ENCODE measurements at regions not wholly inside any gene's neighbourhood (a gene's known extent, or its start where the extent isn't known, plus 50 kb on each side); places are given as distances from the start of the nearest gene placed in this dataset.

- no peak overlapping the region for H3K27ac Mint-ChIP-seq
- no peaks in the 10 kb centered on the region for H3K4me1 Mint-ChIP-seq
- H3K36me3 ChIP-seq (ENCODE audit: control insufficient read depth, insufficient read depth, low read length) = no peaks in the 10 kb centered on the region
- WGBS (ENCODE audit: insufficient coverage) = 92% methylated on average over 2 of the region's 4 CpGs
- DNase-seq (no peak), ATAC-seq (no peak)
- H3K36me3 Mint-ChIP-seq = no peaks in the 10 kb centered on the region
- no peaks in the 10 kb centered on the region for H3K27me3 ChIP-seq (ENCODE audit: control insufficient read depth, insufficient read depth, low read length)
- H3K4me3 ChIP-seq (ENCODE audit: low read length) = no peak overlapping the region
- TF ChIP-seq, protein P1, sequence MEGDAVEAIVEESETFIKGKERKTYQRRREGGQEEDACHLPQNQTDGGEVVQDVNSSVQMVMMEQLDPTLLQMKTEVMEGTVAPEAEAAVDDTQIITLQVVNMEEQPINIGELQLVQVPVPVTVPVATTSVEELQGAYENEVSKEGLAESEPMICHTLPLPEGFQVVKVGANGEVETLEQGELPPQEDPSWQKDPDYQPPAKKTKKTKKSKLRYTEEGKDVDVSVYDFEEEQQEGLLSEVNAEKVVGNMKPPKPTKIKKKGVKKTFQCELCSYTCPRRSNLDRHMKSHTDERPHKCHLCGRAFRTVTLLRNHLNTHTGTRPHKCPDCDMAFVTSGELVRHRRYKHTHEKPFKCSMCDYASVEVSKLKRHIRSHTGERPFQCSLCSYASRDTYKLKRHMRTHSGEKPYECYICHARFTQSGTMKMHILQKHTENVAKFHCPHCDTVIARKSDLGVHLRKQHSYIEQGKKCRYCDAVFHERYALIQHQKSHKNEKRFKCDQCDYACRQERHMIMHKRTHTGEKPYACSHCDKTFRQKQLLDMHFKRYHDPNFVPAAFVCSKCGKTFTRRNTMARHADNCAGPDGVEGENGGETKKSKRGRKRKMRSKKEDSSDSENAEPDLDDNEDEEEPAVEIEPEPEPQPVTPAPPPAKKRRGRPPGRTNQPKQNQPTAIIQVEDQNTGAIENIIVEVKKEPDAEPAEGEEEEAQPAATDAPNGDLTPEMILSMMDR (IDR thresholded peaks at IDR 0.05) = no peak
- peaks cover 11 to 17% of the 10 kb centered on the region in 2 donors for H3K27me3 Mint-ChIP-seq (ENCODE audit: low read depth in 2 of 2)
- no peak overlapping the region for H3K4me3 Mint-ChIP-seq
- intact Hi-C loops (cut with micrococcal nuclease) = no loop called here
- H3K27ac ChIP-seq (ENCODE audit: low read length) = no peak overlapping the region
- H3K9me3 ChIP-seq (ENCODE audit: control insufficient read depth, insufficient read depth, low read length) = no peaks in the 10 kb centered on the region
- H3K9me3 Mint-ChIP-seq = no peaks in the 10 kb centered on the region
- H3K4me1 ChIP-seq (ENCODE audit: control insufficient read depth, insufficient read depth, low read length) = no peaks in the 10 kb centered on the region
Observed at GRCh38 chr2:207390302-207391095, 139.3 kb upstream of the CREB1 start.

DNA sequence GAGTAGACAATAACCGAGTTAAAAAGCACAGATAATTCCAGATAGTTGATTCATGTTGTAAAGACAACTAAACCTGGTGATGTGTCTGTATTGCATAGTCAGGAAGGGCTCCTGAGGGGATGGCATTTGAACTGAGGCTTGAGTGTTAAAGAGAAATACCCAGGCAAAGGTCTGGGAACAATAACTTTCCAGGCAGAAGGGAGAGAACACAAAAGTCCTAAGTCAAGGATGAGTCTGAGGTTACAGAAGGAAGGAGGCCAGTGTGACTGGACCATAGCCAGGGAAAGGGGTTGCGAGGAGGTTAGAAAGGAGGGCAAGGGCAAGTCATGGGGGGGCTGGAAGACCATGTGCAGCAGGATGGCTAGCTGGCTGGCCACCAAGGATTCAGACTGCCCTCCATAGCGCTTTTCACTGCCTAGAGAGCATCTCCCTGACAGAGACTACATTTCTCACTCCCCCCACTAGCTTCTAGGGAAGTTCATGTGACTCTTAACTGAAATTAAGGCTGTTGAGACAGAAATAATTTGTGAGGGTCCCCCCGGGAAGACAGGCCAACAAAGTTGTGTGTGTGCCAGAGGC lies 135.5 kb upstream of the CREB1 start:
- WGBS (ENCODE audit: insufficient coverage) = 94% methylated on average over 3 of the region's 4 CpGs
- H3K4me3 ChIP-seq (ENCODE audit: low read length) = no peak overlapping the region
- TF ChIP-seq, protein P1 (IDR thresholded peaks at IDR 0.05) = no peak
- no peaks in the 10 kb centered on the region for H3K4me1 ChIP-seq (ENCODE audit: control insufficient read depth, insufficient read depth, low read length)
- Mint-ChIP-seq H3K36me3 (no peaks in the 10 kb centered on the region), H3K27ac (no peak overlapping the region), H3K27me3 (ENCODE audit: low read depth in 2 of 2) (peaks cover 15 to 46% of the 10 kb centered on the region in 2 donors), H3K4me1 (no peaks in the 10 kb centered on the region), H3K4me3 (no peak overlapping the region), H3K9me3 (no peaks in the 10 kb centered on the region)
- intact Hi-C loops (cut with micrococcal nuclease) = no loop called here
- ATAC-seq = no peak
- H3K27ac ChIP-seq (ENCODE audit: low read length) = no peak overlapping the region
- no peaks in the 10 kb centered on the region for H3K27me3 ChIP-seq (ENCODE audit: control insufficient read depth, insufficient read depth, low read length)
- no peaks in the 10 kb centered on the region for H3K36me3 ChIP-seq (ENCODE audit: control insufficient read depth, insufficient read depth, low read length)
- no peaks in the 10 kb centered on the region for H3K9me3 ChIP-seq (ENCODE audit: control insufficient read depth, insufficient read depth, low read length)
- DNase-seq = no peak

DNA sequence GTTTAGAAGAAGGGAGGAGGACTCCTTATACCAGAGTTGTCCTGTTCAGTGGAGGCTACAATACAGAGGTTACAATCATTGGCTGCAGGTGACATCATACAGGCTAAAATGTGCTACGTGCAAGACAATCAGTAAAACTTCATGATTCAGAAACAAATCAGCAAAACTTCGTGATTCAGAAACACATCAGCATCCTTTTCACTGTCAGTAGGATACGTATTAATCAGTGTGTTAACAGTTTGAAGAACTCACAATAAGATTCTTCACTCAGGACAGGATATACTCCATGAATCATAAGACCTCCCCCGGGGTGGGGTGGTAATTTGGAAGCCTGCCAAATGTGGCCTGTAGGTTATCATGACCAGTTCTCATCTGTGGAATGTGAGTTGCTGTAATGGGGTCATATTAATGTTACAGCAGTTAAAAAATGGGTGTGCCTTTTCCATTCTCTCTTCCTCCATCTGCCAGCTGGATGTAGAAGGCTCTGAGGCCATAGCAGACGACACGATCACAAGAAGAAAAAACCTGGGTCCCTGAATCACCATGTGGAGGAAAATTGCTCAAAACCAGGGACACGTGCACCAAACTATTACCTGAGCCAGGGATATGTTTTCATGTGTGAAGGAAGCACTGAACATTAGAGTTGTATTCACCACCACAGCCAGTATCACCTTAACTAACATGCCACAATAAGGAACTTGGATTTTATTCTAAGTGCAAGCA lies 134.8 kb upstream of the CREB1 start:
- no peak overlapping the region for H3K4me3 Mint-ChIP-seq
- Histone ChIP-seq H3K9me3 (ENCODE audit: control insufficient read depth, insufficient read depth, low read length) (no peaks in the 10 kb centered on the region), H3K27ac (ENCODE audit: low read length) (no peak overlapping the region), H3K4me3 (ENCODE audit: low read length) (no peak overlapping the region), H3K27me3 (ENCODE audit: control insufficient read depth, insufficient read depth, low read length) (no peaks in the 10 kb centered on the region), H3K36me3 (ENCODE audit: control insufficient read depth, insufficient read depth, low read length) (no peaks in the 10 kb centered on the region), H3K4me1 (ENCODE audit: control insufficient read depth, insufficient read depth, low read length) (no peaks in the 10 kb centered on the region)
- ATAC-seq (no peak), DNase-seq (no peak)
- H3K9me3 Mint-ChIP-seq = no peaks in the 10 kb centered on the region
- peaks cover 15 to 48% of the 10 kb centered on the region in 2 donors for H3K27me3 Mint-ChIP-seq (ENCODE audit: low read depth in 2 of 2)
- WGBS (ENCODE audit: insufficient coverage) = 79% methylated on average over 6 of the region's 7 CpGs
- no peaks in the 10 kb centered on the region for H3K4me1 Mint-ChIP-seq
- no peak overlapping the region for H3K27ac Mint-ChIP-seq
- TF ChIP-seq, protein P1 (IDR thresholded peaks at IDR 0.05) = no peak
- intact Hi-C loops (cut with micrococcal nuclease) = no loop called here
- H3K36me3 Mint-ChIP-seq = no peaks in the 10 kb centered on the region

All from natural killer cell (primary cell).